ENCODE measurements at regions not wholly inside any gene's neighbourhood (a gene's known extent, or its start where the extent isn't known, plus 50 kb on each side); places are given as distances from the start of the nearest gene placed in this dataset.

DNA sequence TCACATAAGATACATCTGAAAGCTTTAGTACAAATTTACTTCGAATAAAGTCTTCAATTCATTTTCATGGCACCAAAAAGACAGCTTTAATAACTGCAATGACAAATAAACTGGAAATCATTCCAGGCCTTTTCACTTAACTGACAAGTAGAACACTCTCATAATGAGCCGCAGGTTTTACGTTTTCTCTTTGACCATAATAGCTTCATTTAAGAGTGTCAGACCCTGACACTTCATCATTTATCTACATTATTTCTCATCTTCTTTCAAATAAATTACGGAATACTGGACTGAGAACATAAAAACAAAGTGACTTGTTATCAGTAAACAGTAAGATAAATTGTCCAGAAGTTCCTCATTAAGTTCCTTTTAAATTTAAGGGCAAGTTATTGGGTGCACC lies 1252.9 kb upstream of the ACVR2A start:
- TF ChIP-seq EZH2 (IDR thresholded peaks at IDR 0.05; ENCODE audit: borderline replicate concordance, insufficient read depth, low read depth, low read length, poor library complexity, severe bottlenecking): no peak
- TF ChIP-seq CTCF (IDR thresholded peaks at IDR 0.05): no peak
